HUES48 (cell line): ENCODE measurements at regions not wholly inside any gene's neighbourhood (a gene's known extent, or its start where the extent isn't known, plus 50 kb on each side); places are given as distances from the start of the nearest gene placed in this dataset.

Source experiments
- H3K27ac ChIP-seq: one replicate; pipeline ENCODE4 v1.7.0; 2013; ENCODE audit warnings: low read depth, low read length, inconsistent platforms
- H3K27me3 ChIP-seq: 2 replicates; pipeline ENCODE4 v1.6.1; 2013; ENCODE audit warnings: mild to moderate bottlenecking, low read length; ENCODE audit not compliant: control insufficient read depth, insufficient read depth
- H3K36me3 ChIP-seq: 2 replicates; pipeline ENCODE4 v1.6.1; 2013; ENCODE audit warnings: low read length; ENCODE audit not compliant: control insufficient read depth, insufficient read depth
- H3K4me1 ChIP-seq: 2 replicates; pipeline ENCODE4 v1.6.1; 2013; ENCODE audit warnings: mild to moderate bottlenecking, low read length; ENCODE audit not compliant: control insufficient read depth, insufficient read depth
- H3K4me3 ChIP-seq: 2 replicates; pipeline ENCODE4 v1.5.1; 2013; ENCODE audit warnings: mild to moderate bottlenecking, low read depth, low read length
- H3K9ac ChIP-seq: 2 replicates; pipeline ENCODE4 v1.6.1; 2013; ENCODE audit warnings: mild to moderate bottlenecking, low read depth, low read length, moderate library complexity
- H3K9me3 ChIP-seq: 2 replicates; pipeline ENCODE4 v1.6.1; 2013; ENCODE audit warnings: low read length; ENCODE audit not compliant: control insufficient read depth, insufficient read depth

GRCh38 chr4:169811476-169811875 is 53.7 kb upstream of the HPF1 start:
- no peaks in the 10 kb centered on the region for H3K4me1 ChIP-seq
- no peak overlapping the region for H3K27ac ChIP-seq
- H3K9me3 ChIP-seq: no peaks in the 10 kb centered on the region
- H3K27me3 ChIP-seq: no peaks in the 10 kb centered on the region
- H3K4me3 ChIP-seq: no peak overlapping the region
- no peak overlapping the region for H3K9ac ChIP-seq
- H3K36me3 ChIP-seq: no peaks in the 10 kb centered on the region

GRCh38 chr4:169810325-169811323 is 52.9 kb upstream of the HPF1 start:
- no peaks in the 10 kb centered on the region for H3K27me3 ChIP-seq
- H3K4me3 ChIP-seq: no peak overlapping the region
- no peaks in the 10 kb centered on the region for H3K4me1 ChIP-seq
- H3K36me3 ChIP-seq: no peaks in the 10 kb centered on the region
- peaks cover under 1% of the 10 kb centered on the region; the same call in 1 of the 2 replicates for H3K9me3 ChIP-seq
- no peak overlapping the region for H3K27ac ChIP-seq
- no peak overlapping the region for H3K9ac ChIP-seq

- no peak overlapping the region for H3K9ac ChIP-seq
- H3K36me3 ChIP-seq: no peaks in the 10 kb centered on the region
- H3K4me1 ChIP-seq: no peaks in the 10 kb centered on the region
- H3K9me3 ChIP-seq: peaks cover 6% of the 10 kb centered on the region; the same call in 1 of the 2 replicates
- no peak overlapping the region for H3K27ac ChIP-seq
- no peaks in the 10 kb centered on the region for H3K27me3 ChIP-seq
- no peak overlapping the region for H3K4me3 ChIP-seq
These were observed 50.3 kb upstream of the HPF1 start for GRCh38 chr4:169807934-169808509.
